Amygdala (tissue), 56 donors: ENCODE measurements at regions not wholly inside any gene's neighbourhood (a gene's known extent, or its start where the extent isn't known, plus 50 kb on each side); places are given as distances from the start of the nearest gene placed in this dataset.

Experiments used
- DNase-seq, 56 donors: peaks; one replicate each; lab custom pipeline; 2025; lab: John Stamatoyannopoulos, UW

DNA sequence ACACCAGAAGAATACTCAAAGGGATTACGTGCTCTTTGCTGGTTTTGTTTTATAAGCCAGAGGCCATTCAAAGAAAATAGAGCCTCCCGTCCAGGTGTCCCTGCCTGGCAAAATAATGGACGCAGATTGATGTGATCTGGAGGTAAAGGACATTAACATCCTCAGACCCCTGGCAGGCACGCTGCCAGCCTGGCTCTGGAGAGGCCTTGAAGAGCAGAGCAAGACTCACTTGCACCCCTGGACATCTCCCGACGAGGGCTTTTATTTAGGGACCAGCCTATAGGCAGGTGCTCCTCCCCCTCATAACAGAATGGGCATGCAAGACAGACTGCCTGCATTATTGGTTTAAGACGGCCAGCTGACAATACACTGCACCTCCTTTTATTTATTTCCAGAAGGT is 291.3 kb downstream of the BCL11A start:
- no peak for DNase-seq

DNA sequence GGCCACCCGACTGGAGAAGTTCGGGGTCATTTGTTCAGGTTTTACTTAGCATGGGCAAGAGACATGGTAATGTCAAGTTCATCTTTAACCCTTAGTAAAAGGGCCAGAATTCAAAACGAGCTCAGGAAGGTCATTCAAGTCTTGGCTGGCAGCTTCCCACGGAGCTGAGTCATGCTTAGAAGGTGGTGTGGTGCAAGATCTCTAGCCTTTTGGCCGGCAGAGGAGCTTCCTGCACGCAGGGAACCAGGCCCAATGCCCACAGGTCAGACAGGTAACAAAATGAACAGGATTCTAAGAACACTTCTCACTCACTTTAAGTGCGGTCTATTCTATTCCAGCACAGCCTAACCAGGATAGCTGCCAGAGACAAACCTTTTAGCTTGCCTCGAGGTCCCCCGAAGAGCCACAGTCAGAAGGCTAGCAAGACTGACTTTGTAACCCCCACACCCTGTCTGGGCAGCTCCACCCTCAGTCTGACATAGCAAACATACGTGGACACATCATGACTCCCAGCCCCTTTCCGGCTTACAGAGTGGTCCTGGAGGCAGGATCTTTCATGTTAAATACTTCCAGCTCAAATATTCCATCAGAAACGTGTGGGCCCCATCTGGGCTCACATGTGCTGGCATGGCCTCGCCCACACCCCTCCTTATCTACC is 292.7 kb downstream of the BCL11A start:
- DNase-seq = no peak

DNA sequence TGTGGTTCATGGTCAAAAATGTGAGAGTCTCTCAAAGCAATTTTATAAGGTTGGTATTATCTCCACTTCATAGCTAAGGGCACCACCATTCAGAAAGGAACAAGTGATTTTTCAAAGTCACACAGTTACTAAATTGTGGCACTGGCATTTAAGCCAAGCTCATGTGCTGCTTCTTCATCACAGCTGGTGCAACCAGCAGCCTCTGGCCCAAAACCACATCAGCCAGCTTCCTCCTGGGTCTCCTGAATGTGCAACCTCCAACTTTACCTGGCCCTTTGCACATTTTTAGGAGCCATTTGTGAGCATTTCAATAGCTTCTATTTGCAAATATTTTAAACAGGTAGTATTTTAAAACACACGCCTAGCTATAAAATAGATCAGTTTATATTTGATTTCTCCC is 293.7 kb downstream of the BCL11A start:
- no peak for DNase-seq

DNA sequence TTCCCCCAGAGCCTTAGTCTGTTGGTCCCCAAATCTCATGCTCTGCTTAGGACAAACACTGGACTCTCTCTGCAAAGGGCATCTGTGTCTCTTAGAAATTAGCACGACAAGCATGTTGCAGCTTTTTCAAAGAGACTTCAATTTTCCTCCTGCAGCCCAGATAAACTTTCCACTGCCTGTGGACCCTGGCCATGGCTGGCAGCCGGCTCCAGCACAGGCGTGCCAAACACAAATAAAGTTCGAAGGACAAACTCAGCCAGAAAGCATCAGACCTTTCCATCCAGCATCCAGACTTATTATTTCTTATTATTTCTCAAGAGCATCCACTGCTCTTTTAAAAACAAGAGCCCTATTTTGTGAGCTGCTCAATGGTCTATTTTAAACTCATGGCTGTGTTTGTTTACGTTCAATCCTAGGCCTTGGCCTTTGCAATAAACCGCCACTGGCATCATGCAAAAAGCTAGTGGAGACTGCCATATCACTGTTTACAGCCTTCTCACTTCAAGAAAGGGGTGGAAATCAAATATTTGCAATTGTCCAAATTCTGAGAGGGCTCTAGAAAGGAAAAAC is 300.8 kb downstream of the BCL11A start:
- peak in 8 of 56 donors; percentile 1 to 19 (median 4) for DNase-seq

DNA sequence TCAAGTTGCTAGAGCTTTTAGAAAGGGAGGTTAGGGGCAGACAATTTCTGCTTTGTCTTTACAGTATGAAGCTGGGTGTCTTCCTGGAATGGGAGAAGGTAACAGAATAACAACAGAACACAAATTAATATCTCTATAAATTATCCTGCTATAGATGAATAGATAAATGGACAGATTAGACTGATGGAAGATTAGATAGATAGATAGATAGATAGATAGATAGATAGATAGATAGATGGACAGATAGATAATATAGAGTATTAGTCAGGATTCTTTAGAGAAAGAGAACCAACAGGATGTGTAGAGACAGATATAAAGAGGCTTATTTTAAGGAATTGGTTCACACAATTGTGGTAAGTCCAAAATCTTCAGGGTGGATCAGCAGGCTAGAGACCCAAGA is 302.2 kb downstream of the BCL11A start:
- DNase-seq = no peak

DNA sequence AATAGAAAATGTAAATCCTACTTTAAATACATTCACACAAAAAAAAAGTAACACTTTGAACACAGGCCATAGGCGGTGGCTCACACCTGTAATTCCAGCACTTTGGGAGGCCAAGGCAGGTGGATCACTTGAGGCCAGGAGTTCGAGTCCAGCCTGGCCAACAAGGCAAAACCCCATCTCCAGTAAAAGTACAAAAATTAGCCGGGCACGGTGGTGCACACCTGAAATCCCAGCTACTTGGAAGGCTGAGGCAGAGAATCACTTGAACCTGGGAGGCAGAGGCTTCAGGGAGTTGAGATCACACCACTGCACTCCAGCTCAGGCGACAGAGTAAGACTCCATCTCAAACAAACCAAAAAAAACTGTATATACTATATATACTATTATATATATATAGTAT is 303.6 kb downstream of the BCL11A start:
- no peak for DNase-seq

DNA sequence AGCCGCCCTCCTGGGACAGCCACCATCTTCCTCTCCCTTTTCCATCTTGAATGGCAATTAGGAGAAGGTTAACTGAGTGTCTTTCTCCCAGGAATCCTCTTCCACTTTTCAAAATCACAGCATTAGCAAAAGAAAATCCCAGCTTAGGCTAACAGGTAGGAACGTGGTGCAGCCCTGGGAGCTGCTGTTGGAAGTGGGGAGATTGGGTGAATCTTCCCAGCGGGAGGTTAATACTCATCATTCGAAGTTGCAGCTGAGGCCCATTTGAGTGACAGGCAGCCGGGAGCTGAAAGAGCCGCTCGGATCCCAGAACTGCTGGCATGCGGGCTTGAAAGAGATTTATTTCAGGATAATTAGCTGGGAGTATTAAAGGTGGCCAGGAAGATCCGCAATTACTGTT is 306.0 kb downstream of the BCL11A start:
- DNase-seq = no peak

DNA sequence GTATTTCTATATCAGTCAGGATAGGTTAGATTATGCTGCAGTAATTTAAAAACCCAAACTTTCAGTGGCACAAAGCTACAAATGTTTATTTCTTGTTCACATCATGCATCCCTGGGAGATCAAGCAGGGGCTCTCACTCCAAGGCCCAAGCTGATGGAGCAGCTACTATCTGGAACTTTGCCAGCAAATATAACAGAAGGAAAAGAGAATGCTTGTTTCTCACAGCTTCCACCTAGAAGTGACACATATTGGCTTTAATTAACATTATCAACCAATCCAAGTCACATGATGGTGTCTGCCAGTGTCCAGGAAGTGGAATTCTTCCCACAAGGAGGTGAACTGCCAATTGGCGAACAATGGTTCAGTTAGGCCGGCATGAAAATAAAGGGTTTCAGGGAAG is 306.9 kb downstream of the BCL11A start:
- no peak for DNase-seq

DNA sequence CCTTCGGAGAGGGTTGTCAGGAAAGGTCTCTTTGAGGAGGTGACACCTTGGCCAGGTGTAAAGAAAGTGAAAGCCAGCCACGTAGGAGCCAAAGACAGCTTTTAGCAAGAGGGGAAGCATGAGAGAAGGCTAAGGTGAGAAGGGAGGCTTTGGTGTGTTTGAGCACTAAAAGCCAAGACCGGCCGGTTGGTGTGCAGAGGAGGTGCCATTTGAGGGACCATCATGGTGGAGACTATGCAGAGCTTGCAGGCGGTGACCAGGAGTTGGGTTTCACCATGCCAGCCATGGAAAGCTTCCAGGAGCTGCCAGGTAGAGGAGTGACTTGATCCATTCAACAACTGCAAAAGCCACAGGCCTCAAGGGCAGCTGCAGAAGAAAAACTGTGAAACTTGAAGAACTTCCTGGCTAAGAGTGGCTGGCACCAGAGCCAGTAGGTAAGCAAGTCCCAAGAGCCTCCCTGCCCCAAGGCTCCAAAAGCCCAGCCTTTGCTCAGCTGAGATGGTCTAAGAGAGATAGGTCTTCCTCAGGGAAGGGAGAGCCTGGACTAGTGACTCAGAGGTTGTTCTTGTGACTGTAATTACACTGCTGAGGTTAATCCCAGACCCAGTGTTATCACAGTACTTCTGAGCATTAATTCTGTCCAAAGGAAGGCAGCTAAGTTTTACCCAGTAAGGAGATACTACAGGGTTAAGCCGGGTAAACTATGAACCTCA is 319.0 kb downstream of the BCL11A start:
- no peak for DNase-seq

DNA sequence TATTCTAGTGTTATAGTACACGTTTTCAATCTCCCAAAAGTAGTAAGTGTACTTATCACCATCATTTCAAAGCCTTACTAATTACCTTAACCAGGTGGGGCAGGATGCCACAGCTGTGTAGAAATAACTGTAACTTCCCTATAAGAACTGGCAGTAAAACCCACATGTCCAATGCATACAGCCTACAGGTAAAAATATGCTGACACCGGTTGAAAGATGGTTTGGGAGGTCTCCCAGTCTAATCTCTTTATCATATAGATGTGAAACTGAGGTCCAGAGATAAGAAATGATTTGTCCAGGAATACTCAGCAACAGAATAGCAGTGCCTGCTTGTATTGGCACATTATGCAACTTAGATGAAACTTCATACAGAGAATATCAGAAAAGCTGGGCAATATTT is 322.9 kb downstream of the BCL11A start:
- no peak for DNase-seq

DNA sequence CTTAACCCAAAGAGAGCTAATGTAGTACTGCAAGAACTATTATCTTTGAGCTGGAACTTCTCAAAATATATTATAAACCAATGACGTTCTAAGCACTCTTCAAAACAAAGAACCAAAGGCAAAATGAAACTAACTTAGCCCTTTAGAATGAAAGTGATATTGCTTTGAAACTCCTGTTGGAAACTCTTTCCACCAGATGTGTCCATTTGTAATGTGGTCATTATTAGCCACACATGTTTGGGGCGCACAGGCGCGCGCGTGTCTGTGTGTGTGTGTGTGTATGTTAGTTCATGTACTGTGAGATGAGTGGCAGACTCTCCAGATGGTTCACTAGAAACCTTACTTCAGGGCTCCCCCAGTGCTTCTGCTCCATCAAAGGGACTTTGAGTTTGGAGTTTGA is 323.4 kb downstream of the BCL11A start:
- no peak for DNase-seq

DNA sequence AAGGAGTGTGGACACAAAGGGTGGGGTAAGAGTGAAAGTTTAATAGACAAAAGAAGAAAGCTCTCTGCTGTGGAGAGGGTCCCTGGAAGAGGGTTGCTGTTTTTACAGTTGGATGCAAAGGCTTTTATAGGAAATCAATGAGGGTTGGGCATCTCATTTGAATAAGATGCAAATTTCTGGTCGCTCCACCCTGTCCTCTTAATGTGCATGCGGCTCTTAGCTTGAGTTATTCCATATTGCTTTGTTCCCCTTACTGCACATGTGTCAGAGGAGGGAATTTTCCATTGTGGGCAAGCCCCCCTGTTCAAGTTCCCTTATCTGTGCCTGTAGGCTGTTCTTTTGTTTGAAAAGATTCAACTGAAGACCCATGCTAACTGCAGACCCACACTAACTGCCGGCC is 326.5 kb downstream of the BCL11A start:
- no peak for DNase-seq

DNA sequence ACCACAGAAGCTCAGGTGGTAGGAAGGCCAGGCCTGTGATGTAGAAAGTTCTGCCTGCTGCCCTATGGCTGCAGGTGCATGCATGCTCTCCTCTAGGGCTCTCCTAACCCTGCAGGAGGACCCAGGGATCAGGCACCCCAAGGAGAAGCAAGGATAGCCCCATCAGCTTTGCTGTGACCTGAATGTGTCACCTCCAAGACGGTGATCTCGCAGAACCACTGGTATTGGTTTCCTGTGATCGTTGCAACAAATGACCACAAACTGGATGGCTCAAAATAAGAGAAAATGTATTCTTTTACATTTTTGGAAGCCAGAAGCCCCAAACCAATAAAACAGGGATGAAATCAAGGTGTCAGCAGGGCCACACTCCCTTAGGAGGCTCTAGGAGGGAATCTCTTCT is 327.3 kb downstream of the BCL11A start:
- no peak for DNase-seq

DNA sequence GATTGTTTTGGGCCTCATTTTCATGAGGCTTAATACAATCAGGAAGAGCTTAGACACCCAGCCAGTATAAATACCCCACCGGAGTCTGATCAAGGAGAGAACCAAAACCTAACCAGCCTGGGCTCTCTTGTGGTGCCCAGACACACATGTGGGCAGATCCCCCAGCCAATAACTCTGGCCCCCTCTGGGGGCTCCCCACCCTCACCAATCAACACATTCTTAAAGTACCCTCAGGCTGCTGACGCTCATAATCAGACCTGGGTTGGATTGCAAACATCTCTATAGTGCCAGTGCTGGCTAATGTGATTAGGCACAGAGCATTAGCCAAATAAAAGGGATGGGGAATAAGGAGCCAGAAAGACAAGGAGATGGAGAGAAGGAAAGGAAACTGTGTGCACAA is 329.6 kb downstream of the BCL11A start:
- DNase-seq = no peak

DNA sequence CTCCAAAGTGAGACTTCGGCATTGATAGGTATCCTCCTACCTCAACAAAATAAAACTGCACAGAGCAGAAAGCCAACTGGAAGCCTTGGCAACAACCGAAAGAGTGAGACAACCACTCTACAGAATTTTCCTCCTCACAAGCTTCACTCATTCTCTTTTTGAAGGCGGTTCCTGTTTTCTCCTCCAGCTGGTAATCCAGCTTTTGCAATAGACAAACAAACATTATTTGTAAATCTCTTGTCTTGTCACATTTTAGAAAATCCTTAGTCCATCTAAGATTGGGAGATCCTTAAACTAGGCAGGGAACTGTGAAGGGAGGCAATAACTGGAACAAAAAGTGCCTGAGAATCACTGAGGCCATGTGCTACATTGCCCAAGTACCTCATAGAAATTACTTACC is 332.4 kb downstream of the BCL11A start:
- no peak for DNase-seq

DNA sequence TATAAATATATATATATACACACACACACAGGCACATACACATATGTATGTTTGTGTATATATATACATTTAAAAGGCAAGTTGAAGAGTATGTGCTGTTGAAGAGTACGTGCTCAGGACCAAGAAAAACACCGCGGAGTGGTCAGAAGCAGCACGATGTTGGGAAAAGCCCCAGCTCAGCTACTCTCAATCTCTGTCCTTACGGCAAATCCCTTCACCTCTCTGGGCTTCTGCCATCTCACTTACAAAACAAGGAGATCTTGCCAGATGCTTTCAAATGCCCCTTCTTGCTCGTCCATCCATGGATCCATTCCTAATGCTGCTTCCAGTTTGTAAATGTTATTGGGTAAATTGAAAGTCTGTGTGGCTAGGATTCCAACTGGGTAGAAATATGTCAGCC is 333.9 kb downstream of the BCL11A start:
- no peak for DNase-seq

DNA sequence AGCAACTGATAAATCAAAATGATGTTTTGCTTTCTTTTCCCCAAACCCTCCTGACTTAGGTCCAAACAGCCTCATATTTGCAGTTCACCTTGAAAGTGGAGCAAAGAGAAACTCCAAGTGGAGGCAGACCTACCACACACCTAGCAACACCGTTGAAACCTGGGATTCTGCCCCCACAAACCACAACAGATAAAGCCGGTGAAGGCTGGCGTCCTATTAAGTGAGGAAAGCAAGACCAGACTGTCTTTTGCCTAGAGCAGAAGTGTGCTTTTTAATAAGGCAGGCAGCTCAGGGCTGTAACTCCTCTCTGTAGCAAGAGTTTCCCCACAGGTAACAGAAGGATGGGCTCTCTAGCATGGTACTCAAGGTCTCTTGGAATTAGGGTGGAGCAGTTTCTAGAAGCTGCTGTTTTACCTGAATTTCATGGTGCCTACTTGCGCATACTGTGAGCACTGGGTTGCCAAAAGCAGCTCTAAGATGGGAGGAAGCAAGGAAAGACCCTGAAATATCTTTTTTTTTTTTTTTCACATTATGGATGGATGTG is 336.9 kb downstream of the BCL11A start:
- no peak for DNase-seq

DNA sequence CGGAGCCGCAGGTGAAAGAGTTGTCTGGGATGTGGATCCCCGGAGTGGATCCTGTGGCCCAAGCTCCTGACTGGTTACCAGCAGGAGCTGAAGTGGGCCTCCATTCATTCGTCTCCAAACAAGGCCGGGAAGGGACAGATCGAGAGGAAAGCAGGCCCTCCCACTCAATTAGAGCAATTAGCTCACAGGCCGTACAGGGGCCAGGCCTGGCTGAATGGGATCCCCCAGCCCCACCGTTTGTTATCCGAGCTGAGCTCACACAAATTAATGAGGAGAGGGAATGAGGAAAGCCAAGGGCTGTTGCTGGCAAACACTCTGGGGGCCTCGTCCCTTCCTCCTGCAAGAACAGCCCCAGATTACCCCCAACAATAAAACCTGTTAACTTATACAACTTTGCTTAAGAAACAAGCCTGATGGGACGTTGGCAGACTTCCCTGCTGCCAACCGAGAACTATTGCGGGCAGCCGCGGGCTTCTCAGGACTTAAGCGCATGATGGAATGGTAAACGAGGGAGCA is 338.0 kb downstream of the BCL11A start:
- peak in 2 of 56 donors; percentile 1 to 9 for DNase-seq

DNA sequence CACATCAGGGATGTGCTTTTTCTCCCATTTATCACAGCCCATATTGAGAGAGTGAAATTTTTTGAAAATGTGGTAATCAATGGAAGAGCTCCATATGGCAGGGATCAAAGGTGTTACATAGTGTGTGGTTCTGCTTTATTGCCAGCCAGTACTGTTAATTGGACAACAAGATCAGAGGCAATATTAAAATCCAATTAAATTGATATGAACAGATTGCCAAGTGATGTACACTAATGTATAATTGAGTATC is 338.9 kb downstream of the BCL11A start:
- no peak for DNase-seq

DNA sequence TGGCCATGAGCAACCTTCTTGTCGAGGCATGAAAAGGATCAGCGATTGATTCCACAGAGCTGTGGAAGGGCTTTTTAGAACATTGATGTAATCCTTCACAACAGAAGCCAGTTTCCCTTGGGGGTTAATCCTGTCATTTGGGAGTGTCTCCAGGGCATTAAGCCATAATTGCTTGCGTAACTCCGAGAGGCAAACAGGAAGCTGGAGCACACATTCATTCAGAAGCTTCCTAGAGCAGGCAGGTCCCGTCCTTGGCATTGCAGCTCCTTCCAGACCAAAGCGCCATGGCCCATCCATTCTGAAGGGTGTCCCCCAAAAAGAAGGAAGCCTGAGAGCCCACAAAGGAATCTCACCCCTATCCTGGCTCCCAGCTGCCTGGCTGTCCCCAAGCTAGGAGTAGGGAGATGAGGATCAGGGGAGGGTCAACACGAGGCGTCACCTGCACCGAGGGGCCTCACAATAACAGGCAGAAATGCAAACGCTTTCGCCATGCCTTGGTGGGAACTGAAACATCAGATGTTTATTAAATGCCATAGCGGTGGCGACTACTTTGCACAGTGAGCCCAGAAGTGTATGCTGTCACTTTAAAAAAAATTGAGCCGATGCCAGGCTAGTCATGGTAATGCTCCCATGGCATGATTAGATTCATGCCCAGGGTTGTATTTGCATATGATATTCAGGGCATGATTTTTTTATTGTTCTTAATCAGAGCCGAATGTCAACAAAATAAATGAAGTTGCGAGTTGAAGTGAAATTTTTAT is 339.4 kb downstream of the BCL11A start:
- no peak for DNase-seq
